ENCODE measurements at regions not wholly inside any gene's neighbourhood (a gene's known extent, or its start where the extent isn't known, plus 50 kb on each side); places are given as distances from the start of the nearest gene placed in this dataset.

GRCh38 chr16:73368715-73369114 is 320.8 kb upstream of the ZFHX3 start:
- TF ChIP-seq EZH2 (IDR thresholded peaks at IDR 0.05; ENCODE audit: low read depth, low read length, severe bottlenecking), result no peak
- TF ChIP-seq POLR2A (IDR thresholded peaks at IDR 0.05; ENCODE audit: control extremely low read depth in 1 of 2, low read depth in 2 of 2, low read length in 2 of 2), result no peak
- TF ChIP-seq CTCF (IDR thresholded peaks at IDR 0.05; ENCODE audit: control extremely low read depth in 1 of 3, insufficient read depth in 1 of 3, low read depth in 1 of 3, low read length in 3 of 3), result no peak
- TF ChIP-seq SP1 (IDR thresholded peaks at IDR 0.05; ENCODE audit: low read depth, low read length), result no peak
- no peak for TF ChIP-seq ATF3 (IDR thresholded peaks at IDR 0.05; ENCODE audit: insufficient read depth, low read depth, low read length)
- no peak for TF ChIP-seq MAFK (IDR thresholded peaks at IDR 0.05; ENCODE audit: low read depth, low read length)

Measured in H1 (cell line).